WTC11 (cell line): ENCODE measurements at regions not wholly inside any gene's neighbourhood (a gene's known extent, or its start where the extent isn't known, plus 50 kb on each side); places are given as distances from the start of the nearest gene placed in this dataset.

Experiments
- CTCF ChIP-seq: fragments of 200-600 bp; IDR thresholded peaks from 2 replicates; pipeline ENCODE4 v1.8.0; 2022; ENCODE audit warnings: antibody characterized with exemption
- ELF4 ChIP-seq: sonication (generic); formaldehyde crosslinking; IDR thresholded peaks from 2 replicates; pipeline ENCODE4 v1.8.1; 2022; ENCODE audit warnings: low read depth, mild to moderate bottlenecking, moderate library complexity, missing genetic modification reagents
- NR3C1 ChIP-seq: sonication (generic); formaldehyde crosslinking; conservative IDR thresholded peaks from 2 replicates; pipeline ENCODE4 v1.8.1; 2023; ENCODE audit warnings: low read depth, mild to moderate bottlenecking, missing genetic modification reagents
- TF ChIP-seq, protein P1 (sequence below): sonication (generic); formaldehyde crosslinking; IDR thresholded peaks from 2 replicates; pipeline ENCODE4 v1.8.0; 2023; ENCODE audit warnings: mild to moderate bottlenecking, missing genetic modification reagents

DNA sequence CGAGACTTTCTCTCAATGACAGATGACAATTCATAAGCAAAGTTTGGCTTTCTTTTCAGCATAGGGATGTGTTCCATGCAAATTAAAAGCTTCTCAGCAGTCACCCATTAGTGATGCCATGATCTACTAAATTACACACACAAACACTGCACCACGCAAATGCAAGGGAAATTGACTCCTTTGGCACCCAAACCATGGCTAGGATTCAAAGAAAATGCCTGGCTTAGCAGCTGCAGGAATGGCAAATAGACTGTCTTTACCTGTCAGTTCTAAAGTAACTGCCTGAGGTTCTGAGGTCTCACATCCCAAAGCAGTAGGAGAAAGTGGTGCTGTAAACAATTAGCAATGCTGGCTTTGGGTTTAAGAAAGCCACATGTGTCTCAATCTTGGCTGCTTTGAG is 108.6 kb upstream of the ATP10B start:
- no peak for TF ChIP-seq CTCF
- TF ChIP-seq NR3C1: no peak
- TF ChIP-seq, protein P1, sequence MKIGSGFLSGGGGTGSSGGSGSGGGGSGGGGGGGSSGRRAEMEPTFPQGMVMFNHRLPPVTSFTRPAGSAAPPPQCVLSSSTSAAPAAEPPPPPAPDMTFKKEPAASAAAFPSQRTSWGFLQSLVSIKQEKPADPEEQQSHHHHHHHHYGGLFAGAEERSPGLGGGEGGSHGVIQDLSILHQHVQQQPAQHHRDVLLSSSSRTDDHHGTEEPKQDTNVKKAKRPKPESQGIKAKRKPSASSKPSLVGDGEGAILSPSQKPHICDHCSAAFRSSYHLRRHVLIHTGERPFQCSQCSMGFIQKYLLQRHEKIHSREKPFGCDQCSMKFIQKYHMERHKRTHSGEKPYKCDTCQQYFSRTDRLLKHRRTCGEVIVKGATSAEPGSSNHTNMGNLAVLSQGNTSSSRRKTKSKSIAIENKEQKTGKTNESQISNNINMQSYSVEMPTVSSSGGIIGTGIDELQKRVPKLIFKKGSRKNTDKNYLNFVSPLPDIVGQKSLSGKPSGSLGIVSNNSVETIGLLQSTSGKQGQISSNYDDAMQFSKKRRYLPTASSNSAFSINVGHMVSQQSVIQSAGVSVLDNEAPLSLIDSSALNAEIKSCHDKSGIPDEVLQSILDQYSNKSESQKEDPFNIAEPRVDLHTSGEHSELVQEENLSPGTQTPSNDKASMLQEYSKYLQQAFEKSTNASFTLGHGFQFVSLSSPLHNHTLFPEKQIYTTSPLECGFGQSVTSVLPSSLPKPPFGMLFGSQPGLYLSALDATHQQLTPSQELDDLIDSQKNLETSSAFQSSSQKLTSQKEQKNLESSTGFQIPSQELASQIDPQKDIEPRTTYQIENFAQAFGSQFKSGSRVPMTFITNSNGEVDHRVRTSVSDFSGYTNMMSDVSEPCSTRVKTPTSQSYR (CRISPR knock-in tag): no peak
- no peak for TF ChIP-seq ELF4
